B cell (primary cell): ENCODE measurements at regions not wholly inside any gene's neighbourhood (a gene's known extent, or its start where the extent isn't known, plus 50 kb on each side); places are given as distances from the start of the nearest gene placed in this dataset.

Source experiments
- ATAC-seq: fragments of 200-7000 bp; cut with Tn5 transposase; one replicate; pipeline ENCODE4 v1.10.0; 2021; ENCODE audit warnings: low read depth, mild to moderate bottlenecking, moderate number of reproducible peaks, moderate library complexity
- CTCF ChIA-PET: fragments of 350-600 bp; sonication (Branson Sonifier 250); formaldehyde crosslinking; loops from one replicate; lab custom pipeline; 2021; ENCODE audit warnings: antibody characterized with exemption, inconsistent platforms; lab: Charles Lee
- POLR2A ChIA-PET: fragments of 350-600 bp; sonication (Branson Sonifier 250); formaldehyde crosslinking; loops from one replicate; lab custom pipeline; 2021; ENCODE audit warnings: antibody characterized with exemption; lab: Charles Lee
- DNase-seq: peaks from one replicate; pipeline ENCODE4 v3.0.0; 2013
- H2AFZ ChIP-seq: 2 replicates; pipeline ENCODE4 v1.6.1; 2012; ENCODE audit warnings: mild to moderate bottlenecking, low read depth, low read length; ENCODE audit not compliant: insufficient read depth, poor library complexity, severe bottlenecking
- H3K27ac ChIP-seq, 2 donors: 1 replicate in 1 of 2; 2 replicates in 1 of 2; pipeline ENCODE4 v1.5.1; 2012 to 2013; ENCODE audit warnings: low read length in 2 of 2, mild to moderate bottlenecking in 2 of 2, moderate library complexity in 1 of 2
- H3K27me3 ChIP-seq, 4 experiments: fragments of 200-600 bp in 1 of 4; sonication (generic) in 1 of 4; replicated peaks in 1 of 4; 1 replicate in 2 of 4; 2 replicates in 2 of 4; pipeline versions ENCODE4 v1.6.1 to v1.7.0; 2013 to 2016; ENCODE audit warnings: low read length in 3 of 4, mild to moderate bottlenecking in 2 of 4, mixed read lengths in 1 of 4, moderate library complexity in 1 of 4; ENCODE audit not compliant: insufficient read depth in 4 of 4, control insufficient read depth in 3 of 4; ENCODE audit errors: control extremely low read depth in 1 of 4
- H3K36me3 ChIP-seq, 2 experiments: replicated peaks in 1 of 2; 1 replicate in 1 of 2; 2 replicates in 1 of 2; pipeline versions ENCODE4 v1.6.1 to v1.7.1; 2013; ENCODE audit warnings: low read length in 1 of 2; ENCODE audit not compliant: insufficient read depth in 2 of 2, control insufficient read depth in 1 of 2; ENCODE audit errors: control extremely low read depth in 1 of 2, extremely low read depth in 1 of 2
- H3K4me1 ChIP-seq, 2 donors: fragments of 200-600 bp in 1 of 2; sonication (generic) in 1 of 2; 1 replicate in 1 of 2; 2 replicates in 1 of 2; pipeline versions ENCODE4 v1.5.1 to v1.6.1; 2013 to 2017; ENCODE audit warnings: low read length in 2 of 2; ENCODE audit not compliant: control insufficient read depth in 2 of 2, insufficient read depth in 2 of 2
- H3K4me2 ChIP-seq: replicated peaks from 2 replicates; pipeline ENCODE3; 2012; ENCODE audit warnings: mild to moderate bottlenecking, low read depth, low read length; ENCODE audit not compliant: poor library complexity, severe bottlenecking
- H3K4me3 ChIP-seq, 5 experiments: fragments of 200-600 bp in 1 of 5; sonication (generic) in 1 of 5; 1 replicate in 3 of 5; 2 replicates in 2 of 5; pipeline versions ENCODE4 v1.5.1 to v1.7.0; 2011 to 2016; ENCODE audit warnings: low read length in 4 of 5, mild to moderate bottlenecking in 4 of 5, low read depth in 2 of 5, control low read depth in 1 of 5, moderate library complexity in 1 of 5; ENCODE audit not compliant: insufficient read depth in 1 of 5; ENCODE audit errors: control extremely low read depth in 1 of 5, extremely low read depth in 1 of 5
- H3K79me2 ChIP-seq: fragments of 200-600 bp; sonication (generic); one replicate; pipeline ENCODE4 v1.6.0; 2016; ENCODE audit warnings: low read length; ENCODE audit not compliant: control insufficient read depth, insufficient read depth
- H3K9ac ChIP-seq: fragments of 200-600 bp; sonication (generic); 2 replicates; pipeline ENCODE4 v1.6.1; 2017; ENCODE audit warnings: mild to moderate bottlenecking, low read length, moderate library complexity
- H3K9me3 ChIP-seq, 3 donors: one replicate each; pipeline versions ENCODE4 v1.6.1 to v1.7.1; 2013; ENCODE audit warnings: low read length in 2 of 3; ENCODE audit not compliant: control insufficient read depth in 2 of 3, insufficient read depth in 1 of 3; ENCODE audit errors: control extremely low read depth in 1 of 3
- H4K20me1 ChIP-seq: 2 replicates; pipeline ENCODE4 v1.6.0; 2012; ENCODE audit warnings: mild to moderate bottlenecking, low read length; ENCODE audit not compliant: insufficient read depth, control insufficient read depth, poor library complexity, severe bottlenecking
- H3K27ac Mint-ChIP-seq: one replicate; pipeline ENCODE4 v1.8.0; 2021; ENCODE audit warnings: mixed read lengths
- H3K27me3 Mint-ChIP-seq: one replicate; pipeline ENCODE4 v1.8.0; 2021; ENCODE audit warnings: mixed read lengths
- H3K4me1 Mint-ChIP-seq: one replicate; pipeline ENCODE4 v1.8.0; 2021; ENCODE audit warnings: mixed read lengths
- H3K4me3 Mint-ChIP-seq: one replicate; pipeline ENCODE4 v1.8.0; 2021; ENCODE audit warnings: mixed read lengths
- H3K9me3 Mint-ChIP-seq: one replicate; pipeline ENCODE4 v1.8.0; 2022; ENCODE audit warnings: mixed read lengths; ENCODE audit not compliant: insufficient read depth
- EZH2 ChIP-seq: IDR thresholded peaks from 2 replicates; pipeline ENCODE4 v1.6.1; 2012; ENCODE audit warnings: borderline replicate concordance, low read depth, mild to moderate bottlenecking, moderate library complexity, low read length; ENCODE audit not compliant: insufficient read depth, poor library complexity, severe bottlenecking
- WGBS: methylation state at CpG from one replicate; pipeline ENCODE4 v1.1.5; 2013; ENCODE audit warnings: missing lambda C conversion rate; ENCODE audit not compliant: insufficient coverage; 5-methylcytosine and 5-hydroxymethylcytosine counted together
- intact Hi-C: fragments of 100-400 bp; cut with micrococcal nuclease; formaldehyde crosslinking; loops from one replicate; pipeline ENCODE4 v1.10.0; 2022
- TF ChIP-seq, protein P1 (sequence below): fragments of 200-600 bp; IDR thresholded peaks from one replicate; pipeline ENCODE4 v1.8.0; 2022; ENCODE audit warnings: antibody characterized with exemption, mild to moderate bottlenecking

DNA sequence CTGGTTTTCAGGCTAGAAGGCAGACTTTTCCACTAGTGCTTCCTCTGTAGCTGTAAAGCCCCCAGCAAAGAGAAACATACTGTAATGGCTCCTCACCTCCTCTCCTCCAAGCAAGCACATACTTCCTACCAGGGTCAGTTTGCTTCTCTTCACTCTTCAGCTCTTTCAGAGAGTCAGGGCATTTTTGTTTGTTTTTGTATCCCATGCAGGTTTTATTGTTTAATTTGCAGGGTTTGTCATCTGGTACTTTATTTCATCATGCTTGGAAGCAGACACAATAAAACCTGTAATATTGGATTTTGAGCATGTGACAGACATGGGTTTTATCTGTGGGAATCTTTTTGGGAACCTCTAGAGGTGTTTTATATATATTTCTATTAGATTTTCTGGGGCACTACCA lies 753.3 kb upstream of the ROBO1 start:
- TF ChIP-seq, protein P1, sequence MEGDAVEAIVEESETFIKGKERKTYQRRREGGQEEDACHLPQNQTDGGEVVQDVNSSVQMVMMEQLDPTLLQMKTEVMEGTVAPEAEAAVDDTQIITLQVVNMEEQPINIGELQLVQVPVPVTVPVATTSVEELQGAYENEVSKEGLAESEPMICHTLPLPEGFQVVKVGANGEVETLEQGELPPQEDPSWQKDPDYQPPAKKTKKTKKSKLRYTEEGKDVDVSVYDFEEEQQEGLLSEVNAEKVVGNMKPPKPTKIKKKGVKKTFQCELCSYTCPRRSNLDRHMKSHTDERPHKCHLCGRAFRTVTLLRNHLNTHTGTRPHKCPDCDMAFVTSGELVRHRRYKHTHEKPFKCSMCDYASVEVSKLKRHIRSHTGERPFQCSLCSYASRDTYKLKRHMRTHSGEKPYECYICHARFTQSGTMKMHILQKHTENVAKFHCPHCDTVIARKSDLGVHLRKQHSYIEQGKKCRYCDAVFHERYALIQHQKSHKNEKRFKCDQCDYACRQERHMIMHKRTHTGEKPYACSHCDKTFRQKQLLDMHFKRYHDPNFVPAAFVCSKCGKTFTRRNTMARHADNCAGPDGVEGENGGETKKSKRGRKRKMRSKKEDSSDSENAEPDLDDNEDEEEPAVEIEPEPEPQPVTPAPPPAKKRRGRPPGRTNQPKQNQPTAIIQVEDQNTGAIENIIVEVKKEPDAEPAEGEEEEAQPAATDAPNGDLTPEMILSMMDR = no peak
- TF ChIP-seq EZH2 = no peak
- Histone ChIP-seq H4K20me1 (no peaks in the 10 kb centered on the region), H3K79me2 (no peaks in the 10 kb centered on the region), H3K36me3 (no peaks in the 10 kb centered on the region), H3K4me3 (no peak overlapping the region), H3K4me2 (no peak overlapping the region), H3K27me3 (no peaks in the 10 kb centered on the region), H3K27ac (no peak overlapping the region), H2AFZ (no peak overlapping the region), H3K4me1 (no peaks in the 10 kb centered on the region), H3K9ac (no peak overlapping the region), H3K9me3 (no peaks in the 10 kb centered on the region)
- DNase-seq (no peak), ATAC-seq (no peak)
- CTCF ChIA-PET = no interaction called here
- Mint-ChIP-seq H3K27ac (no peak overlapping the region), H3K9me3 (no peaks in the 10 kb centered on the region), H3K27me3 (no peaks in the 10 kb centered on the region), H3K4me3 (no peak overlapping the region), H3K4me1 (no peaks in the 10 kb centered on the region)
- intact Hi-C loops = no loop called here
- POLR2A ChIA-PET = no interaction called here

DNA sequence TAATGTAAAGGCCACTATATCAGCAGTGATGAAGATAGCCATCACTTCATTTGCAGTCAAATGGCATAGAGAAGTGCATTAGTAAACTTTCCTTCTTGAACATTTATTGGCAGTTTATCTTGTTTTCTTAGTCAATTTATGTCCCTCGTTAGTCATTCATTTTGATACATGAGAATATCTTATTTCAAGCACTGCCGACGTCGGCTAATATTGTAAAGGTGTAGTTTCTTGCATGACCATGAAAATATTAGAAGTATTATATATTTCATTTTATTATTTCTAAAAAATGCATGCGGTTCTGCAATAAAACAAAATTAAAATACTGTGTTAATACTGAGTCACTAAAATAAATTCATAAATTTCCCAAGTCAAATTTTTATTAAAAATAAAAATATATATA lies 751.6 kb upstream of the ROBO1 start:
- H3K27ac ChIP-seq = no peak overlapping the region
- intact Hi-C loops = no loop called here
- ATAC-seq (no peak), DNase-seq (no peak)
- no peaks in the 10 kb centered on the region for H3K27me3 Mint-ChIP-seq
- H3K9ac ChIP-seq = no peak overlapping the region
- H3K9me3 Mint-ChIP-seq = no peaks in the 10 kb centered on the region
- H3K4me3 Mint-ChIP-seq = no peak overlapping the region
- ChIA-PET POLR2A (no interaction called here), CTCF (no interaction called here)
- H3K79me2 ChIP-seq = no peaks in the 10 kb centered on the region
- no peaks in the 10 kb centered on the region for H3K36me3 ChIP-seq
- no peaks in the 10 kb centered on the region for H3K27me3 ChIP-seq
- H3K4me2 ChIP-seq = no peak overlapping the region
- no peaks in the 10 kb centered on the region for H3K4me1 Mint-ChIP-seq
- no peak overlapping the region for H3K27ac Mint-ChIP-seq
- H3K9me3 ChIP-seq = no peaks in the 10 kb centered on the region
- no peak overlapping the region for H2AFZ ChIP-seq
- H4K20me1 ChIP-seq = no peaks in the 10 kb centered on the region
- no peak overlapping the region for H3K4me3 ChIP-seq
- TF ChIP-seq, protein P1 = no peak
- TF ChIP-seq EZH2 = no peak
- no peaks in the 10 kb centered on the region for H3K4me1 ChIP-seq
- no CpG with 5 or more reads among the region's 5 CpGs for WGBS
